Heart right ventricle (tissue), 16 donors: ENCODE measurements at regions not wholly inside any gene's neighbourhood (a gene's known extent, or its start where the extent isn't known, plus 50 kb on each side); places are given as distances from the start of the nearest gene placed in this dataset.

Experiments used
- ATAC-seq, 8 donors: fragments of 200-7000 bp; cut with Tn5 transposase; one replicate each; pipeline ENCODE4 v1.9.1; 2020; ENCODE audit warnings: mild to moderate bottlenecking in 8 of 8, moderate library complexity in 8 of 8, moderate number of reproducible peaks in 1 of 8
- DNase-seq, 2 donors: peaks; one replicate each; pipeline ENCODE4 v3.0.0-alpha.2; 2020
- H3K27ac ChIP-seq, 10 donors: fragments of 200-600 bp; sonication (generic) in 2 of 10; one replicate each; pipeline versions ENCODE4 v1.5.0 to v1.8.0; 2020 to 2022; ENCODE audit warnings: mild to moderate bottlenecking in 3 of 10
- H3K27me3 ChIP-seq, 7 donors: fragments of 200-600 bp; one replicate each; pipeline ENCODE4 v1.8.0; 2021 to 2022; ENCODE audit warnings: mild to moderate bottlenecking in 2 of 7
- H3K36me3 ChIP-seq, 9 donors: fragments of 200-600 bp; sonication (generic) in 1 of 9; one replicate each; pipeline versions ENCODE4 v1.5.0 to v1.8.0; 2020 to 2022; ENCODE audit warnings: mild to moderate bottlenecking in 2 of 9
- H3K4me1 ChIP-seq, 9 donors: fragments of 200-600 bp; sonication (generic) in 1 of 9; one replicate each; pipeline versions ENCODE4 v1.5.0 to v1.8.0; 2020 to 2022; ENCODE audit warnings: mild to moderate bottlenecking in 4 of 9
- H3K4me3 ChIP-seq, 10 donors: fragments of 200-600 bp; sonication (generic) in 2 of 10; one replicate each; pipeline versions ENCODE4 v1.5.0 to v1.8.0; 2020 to 2022; ENCODE audit warnings: mild to moderate bottlenecking in 7 of 10, moderate library complexity in 2 of 10
- H3K9me3 ChIP-seq, 11 donors: fragments of 200-600 bp in 10 of 11; sonication (generic) in 2 of 11; one replicate each; pipeline versions ENCODE4 v1.5.0 to v1.8.0; 2013 to 2022; ENCODE audit warnings: mild to moderate bottlenecking in 2 of 11, control low read depth in 1 of 11, moderate library complexity in 1 of 11
- WGBS, 2 donors: extraction: QIAGEN DNeasy Blood & Tissue Kit; methylation state at CpG; one replicate each; pipeline ENCODE4 v1.1.7; 2013; ENCODE audit warnings: inconsistent platforms in 1 of 2; 5-methylcytosine and 5-hydroxymethylcytosine counted together
- intact Hi-C, 10 donors: fragments of 100-400 bp; cut with DNase I; formaldehyde crosslinking; loops; one replicate each; pipeline versions ENCODE4 v1.11.1 to v1.14.2; 2022
- TF ChIP-seq, protein P1 (sequence below), 9 donors: fragments of 200-600 bp; sonication (generic) in 2 of 9; IDR thresholded peaks; one replicate each; pipeline versions ENCODE4 v1.5.0 to v1.8.0; 2021 to 2022; ENCODE audit warnings: antibody characterized with exemption in 9 of 9, mild to moderate bottlenecking in 5 of 9, moderate library complexity in 1 of 9
- donor health status: Arrhythmogenic right ventricular cardiomyopathy.
- donor health status: ischemic (EF 13 %, LVEDD 7.1; RV severe dilation, severe dysfunction).
- donor health status: healthy with polysubstance abuse.
- donor health status: DM: no; HTN: yes; CAD: no.
- donor health status: DM: no; HTN: no; CAD: no.
- donor health status: ischemic (EF 25% LVEDD 6.9; RV normal size, moderate dysfunction).
- donor health status: ischemic (EF 25% LVEDD 5.7; RV mildly dilated, moderate dysfunction).
- donor health status: healthy.
- donor health status: DM: yes; HTN: yes; CAD: no.
- donor health status: Ischemic cardiomyopathy.
- donor health status: ischemic (EF 35%, LVEDD 5.7; RV mildly dilated, moderate dysfunction).
- donor health status: nonischemic (EF 11% LVEDD 7.7; RV severe dilation, severe dysfunction).
- donor health status: DM: yes; HTN: yes; CAD: no.
- donor health status: PGD.
- donor health status: ischemic (EF 29% LVEDD 5.4; RV normal size, mild dysfunction).
- donor health status: nonischemic (EF 23%, LVEDD 6.1; RV moderate dilation, normal function).

DNA sequence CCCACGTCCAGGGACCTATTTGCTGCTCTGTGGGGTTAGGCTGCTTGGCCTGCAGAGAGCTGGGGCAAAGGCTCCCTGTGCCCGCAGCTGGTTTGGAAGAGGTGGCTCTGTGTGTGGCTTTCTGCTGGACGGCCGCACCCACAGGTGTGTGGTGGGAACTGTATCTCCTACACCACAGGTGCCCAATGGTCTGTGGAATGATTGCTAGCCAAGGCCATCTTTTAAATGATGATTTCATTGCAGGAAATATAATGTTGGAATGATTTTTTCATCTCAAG lies 178.4 kb downstream of the DLL1 start:
- intact Hi-C loops = no loop called here
- Histone ChIP-seq H3K27me3 (peaks cover 0 to 12% (median 0%) of the 10 kb centered on the region in 7 donors), H3K4me3 (no peak overlapping the region), H3K9me3 (no peaks in the 10 kb centered on the region), H3K27ac (no peak overlapping the region), H3K36me3 (no peaks in the 10 kb centered on the region), H3K4me1 (peaks cover 0 to 6% (median 0%) of the 10 kb centered on the region in 9 donors)
- ATAC-seq (no peak), DNase-seq (peak in 1 of 2 donors; percentile 0)
- TF ChIP-seq, protein P1, sequence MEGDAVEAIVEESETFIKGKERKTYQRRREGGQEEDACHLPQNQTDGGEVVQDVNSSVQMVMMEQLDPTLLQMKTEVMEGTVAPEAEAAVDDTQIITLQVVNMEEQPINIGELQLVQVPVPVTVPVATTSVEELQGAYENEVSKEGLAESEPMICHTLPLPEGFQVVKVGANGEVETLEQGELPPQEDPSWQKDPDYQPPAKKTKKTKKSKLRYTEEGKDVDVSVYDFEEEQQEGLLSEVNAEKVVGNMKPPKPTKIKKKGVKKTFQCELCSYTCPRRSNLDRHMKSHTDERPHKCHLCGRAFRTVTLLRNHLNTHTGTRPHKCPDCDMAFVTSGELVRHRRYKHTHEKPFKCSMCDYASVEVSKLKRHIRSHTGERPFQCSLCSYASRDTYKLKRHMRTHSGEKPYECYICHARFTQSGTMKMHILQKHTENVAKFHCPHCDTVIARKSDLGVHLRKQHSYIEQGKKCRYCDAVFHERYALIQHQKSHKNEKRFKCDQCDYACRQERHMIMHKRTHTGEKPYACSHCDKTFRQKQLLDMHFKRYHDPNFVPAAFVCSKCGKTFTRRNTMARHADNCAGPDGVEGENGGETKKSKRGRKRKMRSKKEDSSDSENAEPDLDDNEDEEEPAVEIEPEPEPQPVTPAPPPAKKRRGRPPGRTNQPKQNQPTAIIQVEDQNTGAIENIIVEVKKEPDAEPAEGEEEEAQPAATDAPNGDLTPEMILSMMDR (IDR thresholded peaks at IDR 0.05) = no peak
- WGBS, 2 donors = 94 to 98% methylated on average over 4 of the region's 4 CpGs

DNA sequence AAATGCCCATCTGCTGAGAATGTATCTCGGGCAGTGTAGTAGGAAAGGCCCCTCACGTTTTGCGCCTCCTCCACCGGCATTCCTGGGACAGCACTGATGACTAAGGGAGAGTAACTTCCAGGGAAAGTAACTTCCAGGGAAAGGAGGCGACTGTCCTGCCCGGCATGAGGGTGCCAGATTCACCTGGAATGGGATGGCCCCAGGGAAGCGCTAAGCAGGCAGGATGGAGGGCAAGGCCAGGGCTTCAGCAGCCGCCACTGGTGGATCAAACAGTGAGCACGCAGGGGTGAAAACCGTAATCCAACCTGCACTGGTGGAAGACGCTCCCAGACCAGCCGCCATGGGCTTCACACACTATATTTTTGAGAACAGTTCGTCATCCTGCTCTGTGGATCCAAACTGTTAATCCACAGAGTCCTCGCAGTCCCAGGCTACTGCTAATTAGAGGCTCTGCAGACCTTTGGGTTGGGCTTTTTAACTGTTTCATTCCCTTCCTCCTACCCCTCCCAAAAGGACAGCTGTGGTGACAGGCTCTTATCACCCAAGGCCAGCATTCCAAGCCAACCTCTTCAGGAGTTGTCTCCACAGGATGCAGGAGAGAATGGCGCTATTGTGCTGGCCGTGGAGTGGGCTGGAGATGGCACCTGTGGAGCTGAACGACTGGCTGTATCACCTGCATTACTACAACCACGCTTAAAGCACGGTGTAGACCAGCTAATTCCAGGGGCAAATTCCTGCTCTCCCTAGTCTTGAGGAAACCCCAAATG lies 178.9 kb downstream of the DLL1 start:
- H3K4me3 ChIP-seq = no peak overlapping the region
- intact Hi-C loops = no loop called here
- no peak overlapping the region for H3K27ac ChIP-seq
- DNase-seq = peak in 1 of 2 donors; percentile 0
- H3K27me3 ChIP-seq = peaks cover 0 to 12% (median 0%) of the 10 kb centered on the region in 7 donors
- ATAC-seq = no peak
- no peaks in the 10 kb centered on the region for H3K36me3 ChIP-seq
- 76 to 77% methylated on average over 19 of the region's 19 CpGs for WGBS, 2 donors
- TF ChIP-seq, protein P1 (IDR thresholded peaks at IDR 0.05) = no peak
- no peaks in the 10 kb centered on the region for H3K9me3 ChIP-seq
- peaks cover 0 to 6% (median 0%) of the 10 kb centered on the region in 9 donors for H3K4me1 ChIP-seq

DNA sequence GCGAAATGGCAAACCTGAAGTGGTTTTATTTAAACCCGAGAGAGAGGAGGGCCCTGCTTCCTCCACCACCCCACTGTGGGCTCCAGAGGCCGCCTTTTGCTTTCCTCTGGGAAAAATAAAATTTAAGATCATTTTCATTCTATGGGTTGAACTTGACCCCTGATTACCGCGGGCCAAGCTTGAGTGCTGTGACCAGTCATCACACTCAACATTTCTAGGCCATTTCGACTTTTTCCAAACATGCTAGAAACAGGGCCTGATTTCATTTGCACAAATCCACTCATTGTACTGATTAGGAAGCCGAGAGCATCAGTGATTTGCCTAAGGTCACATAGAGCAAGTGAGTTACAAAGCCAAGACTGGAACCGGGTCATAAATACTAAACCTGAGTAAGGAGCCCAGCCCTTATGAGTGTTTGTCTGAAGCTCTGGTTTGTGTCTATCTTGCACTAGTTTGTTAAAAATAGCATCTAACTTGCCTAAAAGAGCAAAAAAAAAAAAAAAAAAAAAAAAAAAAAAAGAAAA lies 179.7 kb downstream of the DLL1 start:
- DNase-seq = no peak
- Histone ChIP-seq H3K4me1 (peaks cover 0 to 6% (median 0%) of the 10 kb centered on the region in 9 donors), H3K4me3 (no peak overlapping the region), H3K27me3 (peaks cover 0 to 12% (median 0%) of the 10 kb centered on the region in 7 donors), H3K36me3 (no peaks in the 10 kb centered on the region), H3K27ac (no peak overlapping the region), H3K9me3 (no peaks in the 10 kb centered on the region)
- ATAC-seq = no peak
- WGBS, 2 donors = 88 to 91% methylated on average over 8 of the region's 8 CpGs
- intact Hi-C loops = no loop called here
- TF ChIP-seq, protein P1 (IDR thresholded peaks at IDR 0.05) = no peak

DNA sequence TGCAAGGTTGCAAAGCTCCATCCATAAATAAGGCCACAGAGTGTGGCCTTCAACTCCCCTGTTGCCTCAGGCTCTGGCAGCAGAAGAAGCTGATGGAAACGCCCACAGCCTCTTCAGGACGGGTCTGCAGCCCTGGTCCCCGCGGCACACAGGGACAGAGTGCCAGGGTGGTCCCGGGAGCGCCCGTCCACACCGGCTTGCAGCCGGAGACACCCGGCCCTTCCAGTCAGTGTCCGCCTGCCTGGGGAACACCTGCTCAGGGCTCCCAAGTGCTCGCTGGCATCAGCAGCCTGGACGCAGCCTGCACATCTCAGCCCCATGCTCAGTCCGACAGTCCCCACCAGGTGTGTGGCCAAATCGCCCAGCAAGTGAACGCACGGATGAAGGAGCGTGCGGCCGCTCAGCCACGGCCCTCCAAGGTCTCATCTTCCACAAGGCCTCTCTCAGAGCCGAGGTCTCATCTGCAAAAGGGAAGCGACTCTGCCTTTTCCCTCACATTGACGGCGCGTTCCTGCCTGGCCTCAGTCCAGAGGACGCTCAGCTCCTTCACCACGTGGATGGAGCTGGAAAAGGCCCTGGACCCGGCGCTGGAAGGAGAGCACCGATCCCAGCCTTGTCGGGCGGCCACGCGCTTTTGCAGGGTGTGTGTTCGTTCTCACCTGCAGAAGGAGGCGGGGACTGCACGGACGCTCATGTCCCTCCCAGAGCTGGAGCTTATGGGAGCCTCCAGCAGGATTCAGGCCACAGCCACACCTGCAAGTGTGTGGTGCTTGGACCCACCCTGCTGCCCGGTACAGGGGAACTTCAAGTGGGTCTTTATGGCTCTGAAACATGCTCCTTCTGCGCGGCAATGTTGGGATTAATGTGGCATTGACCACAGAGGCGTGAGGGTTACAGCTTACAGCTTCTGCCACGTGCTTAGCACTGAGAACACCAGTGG lies 180.4 kb downstream of the DLL1 start:
- Histone ChIP-seq H3K36me3 (no peaks in the 10 kb centered on the region), H3K9me3 (no peaks in the 10 kb centered on the region), H3K27me3 (peaks cover 0 to 12% (median 0%) of the 10 kb centered on the region in 7 donors), H3K4me3 (no peak overlapping the region), H3K4me1 (peaks cover 0 to 2% (median 0%) of the 10 kb centered on the region in 9 donors), H3K27ac (no peak overlapping the region)
- WGBS, 2 donors = 85 to 88% methylated on average over 44 of the region's 44 CpGs
- peak in 1 of 8 donors; percentile 45 for ATAC-seq
- intact Hi-C loops = no loop called here
- DNase-seq = no peak
- TF ChIP-seq, protein P1 (IDR thresholded peaks at IDR 0.05) = no peak
